K562 (cell line): ENCODE measurements at regions not wholly inside any gene's neighbourhood (a gene's known extent, or its start where the extent isn't known, plus 50 kb on each side); places are given as distances from the start of the nearest gene placed in this dataset.

Source experiments
- BCOR ChIP-seq: fragments of 450-650 bp; IDR thresholded peaks from 2 replicates; pipeline ENCODE4 v1.6.1; 2016
- CBX2 ChIP-seq: fragments of 200-600 bp; sonication (generic); IDR thresholded peaks from one replicate; pipeline ENCODE4 v1.6.1; 2012; ENCODE audit warnings: mild to moderate bottlenecking, low read length, inconsistent platforms; ENCODE audit not compliant: insufficient read depth, poor library complexity, severe bottlenecking
- CREB3 ChIP-seq: fragments of 450-650 bp; conservative IDR thresholded peaks from 2 replicates; pipeline ENCODE4 v1.6.1; 2016; ENCODE audit warnings: missing genetic modification characterization, low read depth, mild to moderate bottlenecking, missing compliant biosample characterization, moderate library complexity
- DIDO1 ChIP-seq: fragments of 450-650 bp; IDR thresholded peaks from 2 replicates; pipeline ENCODE4 v1.6.1; 2016; ENCODE audit warnings: low read depth, missing biosample characterization, missing genetic modification characterization
- FUS ChIP-seq: fragments of 200-400 bp; formaldehyde crosslinking; optimal IDR thresholded peaks from 2 replicates; pipeline ENCODE3; 2017; ENCODE audit warnings: low read depth, low read length
- GABPA ChIP-seq: fragments of 200-800 bp; sonication (Bioruptor generic); conservative IDR thresholded peaks from 2 replicates; pipeline ENCODE4 v1.6.1; 2016; ENCODE audit warnings: low read depth, missing genetic modification characterization, missing compliant biosample characterization
- HNRNPL ChIP-seq: fragments of 200-400 bp; formaldehyde crosslinking; IDR thresholded peaks from 2 replicates; pipeline ENCODE4 v1.6.1; 2017; ENCODE audit warnings: low read depth, mild to moderate bottlenecking, low read length
- JUN ChIP-seq, 2 experiments: sonication (generic) in 1 of 2; formaldehyde crosslinking in 1 of 2; IDR thresholded peaks; 2 replicates each; pipeline versions ENCODE4 v1.6.1 to v1.8.0; 2012 to 2022; ENCODE audit warnings: borderline replicate concordance in 2 of 2, mild to moderate bottlenecking in 2 of 2, improper control_type of control experiment in 1 of 2, low read depth in 1 of 2, low read length in 1 of 2, missing genetic modification reagents in 1 of 2
- MTA2 ChIP-seq: fragments of 450-650 bp; IDR thresholded peaks from 2 replicates; pipeline ENCODE4 v1.6.1; 2016; ENCODE audit warnings: low read depth
- NONO ChIP-seq, 2 experiments: fragments of 200-400 bp in 1 of 2; fragments of 450-650 bp in 1 of 2; formaldehyde crosslinking in 1 of 2; IDR thresholded peaks; 2 replicates each; pipeline ENCODE4 v1.6.1; 2017; ENCODE audit warnings: low read depth in 2 of 2, mild to moderate bottlenecking in 2 of 2, moderate library complexity in 2 of 2, low read length in 1 of 2
- PRDM10 ChIP-seq: fragments of 450-650 bp; IDR thresholded peaks from 2 replicates; pipeline ENCODE4 v1.6.1; 2018; ENCODE audit not compliant: partially characterized antibody
- RNF2 ChIP-seq: sonication (generic); IDR thresholded peaks from 2 replicates; pipeline ENCODE4 v1.6.1; 2016
- SIRT6 ChIP-seq: IDR thresholded peaks from one replicate; pipeline ENCODE4 v1.6.1; 2012; ENCODE audit warnings: low read depth, mild to moderate bottlenecking, control low read depth, inconsistent platforms, low read length, moderate library complexity
- SMAD4 ChIP-seq: fragments of 250-450 bp; sonication (Bioruptor Pico); conservative IDR thresholded peaks from 2 replicates; pipeline ENCODE4 v1.8.0; 2021; ENCODE audit warnings: inconsistent platforms, mild to moderate bottlenecking, moderate library complexity
- SMARCB1 ChIP-seq: IDR thresholded peaks from 2 replicates; pipeline ENCODE4 v1.6.1; 2011; ENCODE audit warnings: improper control_type of control experiment, low read depth; ENCODE audit not compliant: insufficient read length
- SMARCE1 ChIP-seq: fragments of 450-650 bp; IDR thresholded peaks from 2 replicates; pipeline ENCODE4 v1.7.1; 2016; ENCODE audit warnings: mild to moderate bottlenecking
- ZBTB2 ChIP-seq: fragments of 450-650 bp; IDR thresholded peaks from 2 replicates; pipeline ENCODE4 v1.6.1; 2016; ENCODE audit warnings: antibody characterized with exemption
- ZBTB9 ChIP-seq: fragments of 450-650 bp; formaldehyde crosslinking; IDR thresholded peaks from 2 replicates; pipeline ENCODE4 v1.4.0; 2020; ENCODE audit warnings: mild to moderate bottlenecking, moderate library complexity
- ZNF280B ChIP-seq: fragments of 250-450 bp; sonication (Bioruptor Pico); IDR thresholded peaks from 2 replicates; pipeline ENCODE4 v1.5.1; 2021; ENCODE audit warnings: mild to moderate bottlenecking
- ZNF699 ChIP-seq: fragments of 250-450 bp; sonication (Bioruptor Pico); IDR thresholded peaks from 2 replicates; pipeline ENCODE4 v1.8.0; 2021; ENCODE audit warnings: mild to moderate bottlenecking, moderate library complexity; ENCODE audit not compliant: insufficient replicate concordance

- TF ChIP-seq SMARCB1 (no peak), SMARCE1 (peak; percentile 41; the same call in 1 of the 2 replicates), DIDO1 (tag) (no peak), JUN (IDR thresholded peaks at IDR 0.05; ENCODE audit: borderline replicate concordance, low read depth, low read length) (peak; percentile 77; the same call in 1 of the 2 replicates), JUN (CRISPR knock-in tag; IDR thresholded peaks at IDR 0.05; ENCODE audit: borderline replicate concordance) (no peak), ZBTB2 (no peak), NONO (IDR thresholded peaks at IDR 0.05; ENCODE audit: low read depth in 2 of 2, low read length in 1 of 2) (no peak), PRDM10 (no peak), FUS (no peak), ZBTB9 (CRISPR knock-in tag) (peak; percentile 83; the same call in 1 of the 2 replicates), SIRT6 (no peak), ZNF280B (CRISPR knock-in tag) (no peak), SMAD4 (CRISPR knock-in tag) (peak; percentile 87), CBX2 (no peak), MTA2 (no peak), RNF2 (peak; percentile 53; the same call in 1 of the 2 replicates), BCOR (no peak), CREB3 (tag) (peak; percentile 89), GABPA (tag) (peak; percentile 39), ZNF699 (CRISPR knock-in tag) (no peak), HNRNPL (no peak)
These were observed 134.4 kb upstream of the SLC1A4 start (continued) for GRCh38 chr2:64854773-64855237.
